Psoas muscle (tissue), 7 donors: ENCODE measurements at regions not wholly inside any gene's neighbourhood (a gene's known extent, or its start where the extent isn't known, plus 50 kb on each side); places are given as distances from the start of the nearest gene placed in this dataset.

ENCODE experiments used
- ATAC-seq, 4 donors: fragments of 200-7000 bp; cut with Tn5 transposase; one replicate each; pipeline ENCODE4 v1.9.1; 2020; ENCODE audit warnings: moderate library complexity in 3 of 4, mild to moderate bottlenecking in 2 of 4
- DNase-seq, 2 donors: peaks; one replicate each; pipeline ENCODE4 v3.0.0-alpha.2; 2020
- H3K27ac ChIP-seq: fragments of 200-600 bp; one replicate; pipeline ENCODE4 v1.8.0; 2022
- H3K27me3 ChIP-seq, 3 donors: fragments of 200-600 bp in 1 of 3; one replicate each; pipeline versions ENCODE4 v1.6.1 to v1.8.0; 2013 to 2022; ENCODE audit warnings: low read length in 2 of 3, mild to moderate bottlenecking in 2 of 3, moderate library complexity in 1 of 3; ENCODE audit not compliant: insufficient read depth in 3 of 3
- H3K36me3 ChIP-seq, 2 donors: fragments of 200-600 bp in 1 of 2; one replicate each; pipeline versions ENCODE4 v1.6.1 to v1.8.0; 2013 to 2022; ENCODE audit warnings: low read depth in 1 of 2, mild to moderate bottlenecking in 1 of 2, moderate library complexity in 1 of 2; ENCODE audit not compliant: insufficient read depth in 1 of 2
- H3K4me1 ChIP-seq: fragments of 200-600 bp; one replicate; pipeline ENCODE4 v1.8.0; 2022
- H3K4me3 ChIP-seq: fragments of 200-600 bp; one replicate; pipeline ENCODE4 v1.8.0; 2022; ENCODE audit warnings: mild to moderate bottlenecking
- H3K9me3 ChIP-seq: fragments of 200-600 bp; one replicate; pipeline ENCODE4 v1.8.0; 2022
- WGBS, 3 donors: extraction: QIAGEN DNeasy Blood & Tissue Kit; methylation state at CpG; one replicate each; pipeline versions ENCODE4 v1.1.6 to v1.1.7; 2013; 5-methylcytosine and 5-hydroxymethylcytosine counted together
- intact Hi-C, 2 donors: fragments of 100-400 bp; cut with DNase I; formaldehyde crosslinking; loops; one replicate each; pipeline versions ENCODE4 v1.11.0 to v1.14.2; 2022
- TF ChIP-seq, protein P1 (sequence below): fragments of 200-600 bp; IDR thresholded peaks from one replicate; pipeline ENCODE4 v1.8.0; 2022; ENCODE audit warnings: antibody characterized with exemption
- donor health status: healthy with polysubstance abuse.
- donor health status: DM: no; HTN: no; CAD: no; lungs with moderate emphysema.
- donor health status: Bipolar disorder and iron deficiency.
- donor health status: healthy.
- donor health status: DM: yes; HTN: yes; CAD: no.
- donor health status: DM: no; HTN: no; CAD: no.
- donor health status: DM: yes; HTN: yes; CAD: no.

DNA sequence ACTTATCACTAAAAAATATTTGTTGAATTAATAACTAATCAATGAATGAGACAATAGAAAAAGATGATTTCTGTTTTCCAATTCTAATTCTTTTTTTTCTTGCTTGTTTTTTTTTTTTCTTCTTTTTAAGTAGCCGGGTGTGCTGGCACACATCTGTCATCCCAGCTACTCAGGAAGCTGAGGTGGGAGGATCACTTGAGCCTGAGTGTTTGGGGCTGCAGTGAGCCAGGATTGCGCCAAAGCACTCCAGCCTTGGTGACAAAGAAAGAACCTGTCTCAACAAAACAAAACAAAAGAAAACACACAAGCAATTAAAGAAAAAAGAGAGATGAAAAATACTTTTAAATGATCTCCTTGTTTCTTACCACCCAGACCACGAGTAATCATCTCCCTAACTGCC lies 1109.3 kb downstream of the REEP3 start:
- no peak overlapping the region for H3K4me3 ChIP-seq
- H3K4me1 ChIP-seq: no peaks in the 10 kb centered on the region
- no peaks in the 10 kb centered on the region for H3K9me3 ChIP-seq
- H3K36me3 ChIP-seq: no peaks in the 10 kb centered on the region
- 40 to 45% (median 44%) methylated on average over 3 of the region's 3 CpGs for WGBS, 3 donors
- ATAC-seq (no peak), DNase-seq (no peak)
- no peak overlapping the region for H3K27ac ChIP-seq
- H3K27me3 ChIP-seq: no peaks in the 10 kb centered on the region
- TF ChIP-seq, protein P1, sequence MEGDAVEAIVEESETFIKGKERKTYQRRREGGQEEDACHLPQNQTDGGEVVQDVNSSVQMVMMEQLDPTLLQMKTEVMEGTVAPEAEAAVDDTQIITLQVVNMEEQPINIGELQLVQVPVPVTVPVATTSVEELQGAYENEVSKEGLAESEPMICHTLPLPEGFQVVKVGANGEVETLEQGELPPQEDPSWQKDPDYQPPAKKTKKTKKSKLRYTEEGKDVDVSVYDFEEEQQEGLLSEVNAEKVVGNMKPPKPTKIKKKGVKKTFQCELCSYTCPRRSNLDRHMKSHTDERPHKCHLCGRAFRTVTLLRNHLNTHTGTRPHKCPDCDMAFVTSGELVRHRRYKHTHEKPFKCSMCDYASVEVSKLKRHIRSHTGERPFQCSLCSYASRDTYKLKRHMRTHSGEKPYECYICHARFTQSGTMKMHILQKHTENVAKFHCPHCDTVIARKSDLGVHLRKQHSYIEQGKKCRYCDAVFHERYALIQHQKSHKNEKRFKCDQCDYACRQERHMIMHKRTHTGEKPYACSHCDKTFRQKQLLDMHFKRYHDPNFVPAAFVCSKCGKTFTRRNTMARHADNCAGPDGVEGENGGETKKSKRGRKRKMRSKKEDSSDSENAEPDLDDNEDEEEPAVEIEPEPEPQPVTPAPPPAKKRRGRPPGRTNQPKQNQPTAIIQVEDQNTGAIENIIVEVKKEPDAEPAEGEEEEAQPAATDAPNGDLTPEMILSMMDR: no peak
- intact Hi-C loops: no loop called here

DNA sequence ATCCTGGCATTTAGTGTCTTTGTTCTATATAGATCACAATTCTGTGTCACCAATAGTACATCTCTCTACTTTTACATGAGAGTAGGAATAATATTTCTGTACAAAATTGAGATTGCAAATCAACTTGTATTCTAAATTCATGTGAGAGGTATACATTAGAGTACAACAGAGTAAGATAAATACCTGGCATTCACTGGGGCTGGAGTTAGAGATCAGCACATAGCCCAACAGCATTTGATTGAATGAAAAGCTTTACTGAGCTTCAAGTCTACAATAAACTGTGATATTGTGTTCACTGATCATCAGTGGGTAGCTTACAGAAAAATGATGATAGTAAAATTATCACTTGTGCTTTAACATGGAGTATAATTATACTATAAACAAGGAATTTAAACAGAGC lies 1114.7 kb downstream of the REEP3 start:
- no peak overlapping the region for H3K27ac ChIP-seq
- no peak for ATAC-seq
- no peaks in the 10 kb centered on the region for H3K36me3 ChIP-seq
- H3K9me3 ChIP-seq: no peaks in the 10 kb centered on the region
- no peak overlapping the region for H3K4me3 ChIP-seq
- intact Hi-C loops: no loop called here
- no peaks in the 10 kb centered on the region for H3K27me3 ChIP-seq
- TF ChIP-seq, protein P1: no peak
- no peaks in the 10 kb centered on the region for H3K4me1 ChIP-seq
- no peak for DNase-seq

DNA sequence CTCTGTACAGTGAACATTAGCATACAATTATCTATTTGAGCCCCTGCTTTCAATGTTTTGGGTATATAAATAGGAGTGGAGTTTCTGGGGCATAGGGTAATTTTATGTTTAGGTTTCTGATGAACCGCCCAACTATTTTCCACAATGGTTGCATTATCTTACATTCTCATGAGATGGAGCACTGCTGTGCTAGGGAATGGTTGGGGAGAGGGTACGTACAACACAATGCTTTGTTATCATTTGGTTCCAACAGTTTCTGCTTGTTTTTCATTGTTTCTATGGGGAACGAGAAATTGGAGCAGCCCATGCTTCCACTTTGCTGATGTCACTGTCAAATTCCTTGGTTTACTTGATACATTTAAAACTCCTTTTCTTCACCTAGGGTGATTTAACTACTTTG lies 1115.3 kb downstream of the REEP3 start:
- DNase-seq: no peak
- TF ChIP-seq, protein P1: no peak
- Histone ChIP-seq H3K27ac (no peak overlapping the region), H3K36me3 (no peaks in the 10 kb centered on the region), H3K27me3 (no peaks in the 10 kb centered on the region), H3K4me1 (no peaks in the 10 kb centered on the region), H3K4me3 (no peak overlapping the region), H3K9me3 (no peaks in the 10 kb centered on the region)
- WGBS, 3 donors: 48 to 51% (median 48%) methylated on average over 3 of the region's 3 CpGs
- intact Hi-C loops: no loop called here
- no peak for ATAC-seq

DNA sequence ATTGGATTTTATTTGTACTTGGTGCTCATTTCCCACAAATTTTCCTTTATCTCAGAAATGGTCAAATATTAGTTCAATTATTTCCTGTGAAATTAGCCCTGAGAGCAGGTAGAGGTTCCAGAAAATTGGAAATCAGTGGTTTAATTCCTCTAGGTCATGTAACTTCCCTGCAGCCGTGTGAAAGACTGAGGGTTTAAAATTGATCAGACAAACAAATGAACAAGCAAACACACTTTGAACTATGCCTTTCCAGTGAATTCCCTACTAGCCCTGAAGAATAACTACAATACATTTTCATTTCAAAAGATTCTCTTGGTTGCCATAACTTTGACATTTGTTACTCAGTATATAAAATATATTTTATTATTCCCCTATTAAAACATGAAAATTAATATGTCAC lies 1116.7 kb downstream of the REEP3 start:
- DNase-seq: no peak
- H3K9me3 ChIP-seq: no peaks in the 10 kb centered on the region
- no peaks in the 10 kb centered on the region for H3K36me3 ChIP-seq
- no peaks in the 10 kb centered on the region for H3K27me3 ChIP-seq
- intact Hi-C loops: no loop called here
- TF ChIP-seq, protein P1: no peak
- WGBS, 3 donors: 51 to 68% (median 66%) methylated on average over 1 of the region's 1 CpG
- H3K4me1 ChIP-seq: no peaks in the 10 kb centered on the region
- no peak for ATAC-seq
- H3K27ac ChIP-seq: no peak overlapping the region
- H3K4me3 ChIP-seq: no peak overlapping the region

DNA sequence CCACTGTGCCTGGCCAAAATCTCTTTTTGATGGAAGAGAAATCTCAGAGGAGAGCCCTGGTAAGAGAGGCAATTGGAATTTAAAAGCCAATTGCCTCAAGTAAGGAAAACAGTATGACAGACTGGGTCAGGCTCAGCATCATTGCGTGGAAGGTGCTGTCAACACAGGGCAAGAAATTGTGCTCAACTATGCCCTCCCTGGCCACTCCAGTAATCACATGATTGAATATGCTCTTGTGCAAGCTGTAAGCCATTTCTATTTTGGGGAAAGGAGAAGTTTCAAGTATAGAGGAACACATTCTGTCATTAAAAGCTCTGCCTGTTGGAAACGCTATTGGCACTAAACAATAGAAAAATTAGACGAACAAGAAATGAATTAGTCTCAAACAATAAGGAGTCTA lies 1127.7 kb downstream of the REEP3 start:
- WGBS, 3 donors: 56 to 74% (median 59%) methylated on average over 3 of the region's 3 CpGs
- H3K27me3 ChIP-seq: no peaks in the 10 kb centered on the region
- no peak for ATAC-seq
- no peaks in the 10 kb centered on the region for H3K4me1 ChIP-seq
- TF ChIP-seq, protein P1: no peak
- DNase-seq: no peak
- no peak overlapping the region for H3K27ac ChIP-seq
- H3K9me3 ChIP-seq: no peaks in the 10 kb centered on the region
- no peaks in the 10 kb centered on the region for H3K36me3 ChIP-seq
- intact Hi-C loops: no loop called here
- no peak overlapping the region for H3K4me3 ChIP-seq
